Breast epithelium (tissue), 3 donors: ENCODE measurements at regions not wholly inside any gene's neighbourhood (a gene's known extent, or its start where the extent isn't known, plus 50 kb on each side); places are given as distances from the start of the nearest gene placed in this dataset.

Experiments used
- CTCF ChIP-seq, 3 donors: fragments of 450-650 bp; IDR thresholded peaks; one replicate each; pipeline ENCODE4 v1.5.1; 2016 to 2017; ENCODE audit warnings: antibody characterized with exemption in 3 of 3, mild to moderate bottlenecking in 3 of 3, moderate library complexity in 3 of 3
- POLR2A ChIP-seq: fragments of 450-650 bp; IDR thresholded peaks from one replicate; pipeline ENCODE4 v1.6.1; 2016; ENCODE audit warnings: antibody characterized with exemption, mild to moderate bottlenecking, moderate library complexity

- no peak for TF ChIP-seq CTCF (IDR thresholded peaks at IDR 0.05)
- TF ChIP-seq POLR2A = no peak
These were observed 123.8 kb upstream of the IVNS1ABP start for GRCh38 chr1:185440877-185441276.
